KMS-11 (cell line): ENCODE measurements at regions not wholly inside any gene's neighbourhood (a gene's known extent, or its start where the extent isn't known, plus 50 kb on each side); places are given as distances from the start of the nearest gene placed in this dataset.

Experiments
- H2AFZ ChIP-seq: fragments of 200-600 bp; sonication (generic); 2 replicates; pipeline ENCODE4 v1.6.1; 2016; ENCODE audit warnings: antibody characterized with exemption, mixed run types, low read depth
- H3K27ac ChIP-seq: fragments of 200-600 bp; sonication (generic); 2 replicates; pipeline ENCODE4 v1.6.1; 2016; ENCODE audit warnings: mild to moderate bottlenecking, mixed run types
- H3K27me3 ChIP-seq: fragments of 200-600 bp; sonication (generic); 2 replicates; pipeline ENCODE4 v1.6.1; 2017; ENCODE audit warnings: mild to moderate bottlenecking, low read depth, mixed run types, moderate library complexity; ENCODE audit not compliant: insufficient read depth
- H3K36me3 ChIP-seq: fragments of 200-600 bp; sonication (generic); 2 replicates; pipeline ENCODE4 v1.6.1; 2017; ENCODE audit warnings: mild to moderate bottlenecking, mixed run types; ENCODE audit not compliant: insufficient read depth
- H3K4me1 ChIP-seq: fragments of 200-600 bp; sonication (generic); 2 replicates; pipeline ENCODE4 v1.6.1; 2016; ENCODE audit warnings: mild to moderate bottlenecking, low read depth, mixed run types; ENCODE audit not compliant: poor library complexity, severe bottlenecking
- H3K4me2 ChIP-seq: fragments of 200-600 bp; sonication (generic); 2 replicates; pipeline ENCODE4 v1.7.0; 2016; ENCODE audit warnings: mild to moderate bottlenecking, mixed run types
- H3K4me3 ChIP-seq: fragments of 200-600 bp; sonication (generic); IDR thresholded peaks from 2 replicates; pipeline ENCODE4 v1.6.1; 2017; ENCODE audit warnings: low read depth, low read length, mixed read lengths; ENCODE audit not compliant: insufficient read depth
- H3K79me2 ChIP-seq: fragments of 200-600 bp; sonication (generic); 2 replicates; pipeline ENCODE4 v1.6.1; 2016; ENCODE audit warnings: low read depth, mixed run types; ENCODE audit not compliant: insufficient read depth
- H3K9ac ChIP-seq: fragments of 200-600 bp; sonication (generic); 2 replicates; pipeline ENCODE4 v1.6.1; 2016; ENCODE audit warnings: mild to moderate bottlenecking, mixed run types
- H4K20me1 ChIP-seq: fragments of 200-600 bp; sonication (generic); 2 replicates; pipeline ENCODE4 v1.6.1; 2016; ENCODE audit warnings: mild to moderate bottlenecking, mixed run types; ENCODE audit not compliant: insufficient read depth
- CTCF ChIP-seq: fragments of 200-600 bp; sonication (generic); conservative IDR thresholded peaks from 2 replicates; pipeline ENCODE4 v1.6.1; 2017; ENCODE audit warnings: low read depth, mild to moderate bottlenecking, antibody characterized with exemption, low read length, moderate library complexity, mixed read lengths

- no peak overlapping the region for H3K4me3 ChIP-seq
- TF ChIP-seq CTCF = no peak
- no peak overlapping the region for H2AFZ ChIP-seq
- no peaks in the 10 kb centered on the region for H3K4me1 ChIP-seq
- H3K4me2 ChIP-seq = no peak overlapping the region
- no peaks in the 10 kb centered on the region for H3K79me2 ChIP-seq
- no peaks in the 10 kb centered on the region for H4K20me1 ChIP-seq
- no peaks in the 10 kb centered on the region; the same call in 1 of the 2 replicates for H3K27me3 ChIP-seq
- no peaks in the 10 kb centered on the region for H3K36me3 ChIP-seq
- H3K27ac ChIP-seq = no peak overlapping the region
- no peak overlapping the region for H3K9ac ChIP-seq
Measured at GRCh38 chr20:61052195-61052750, 199.8 kb upstream of the CDH4 start.

GRCh38 chr20:61052776-61053442, 199.2 kb upstream of the CDH4 start:
- no peak overlapping the region for H3K9ac ChIP-seq
- H3K36me3 ChIP-seq = no peaks in the 10 kb centered on the region
- no peak overlapping the region for H3K4me3 ChIP-seq
- no peaks in the 10 kb centered on the region for H4K20me1 ChIP-seq
- H3K4me2 ChIP-seq = no peak overlapping the region
- no peaks in the 10 kb centered on the region; the same call in 1 of the 2 replicates for H3K27me3 ChIP-seq
- TF ChIP-seq CTCF = no peak
- no peaks in the 10 kb centered on the region for H3K4me1 ChIP-seq
- H3K27ac ChIP-seq = no peak overlapping the region
- H3K79me2 ChIP-seq = no peaks in the 10 kb centered on the region
- no peak overlapping the region for H2AFZ ChIP-seq

- Histone ChIP-seq H4K20me1 (no peaks in the 10 kb centered on the region), H3K27me3 (no peaks in the 10 kb centered on the region; the same call in 1 of the 2 replicates), H3K36me3 (no peaks in the 10 kb centered on the region), H3K9ac (no peak overlapping the region), H3K27ac (no peak overlapping the region), H3K4me1 (no peaks in the 10 kb centered on the region), H3K79me2 (no peaks in the 10 kb centered on the region), H2AFZ (no peak overlapping the region), H3K4me2 (no peak overlapping the region), H3K4me3 (no peak overlapping the region)
- no peak for TF ChIP-seq CTCF
Measured at GRCh38 chr20:61053487-61053886, 198.6 kb upstream of the CDH4 start.

GRCh38 chr20:61053889-61054288, 198.2 kb upstream of the CDH4 start:
- Histone ChIP-seq H2AFZ (no peak overlapping the region), H3K4me1 (no peaks in the 10 kb centered on the region), H3K79me2 (no peaks in the 10 kb centered on the region), H3K4me3 (no peak overlapping the region), H3K36me3 (no peaks in the 10 kb centered on the region), H3K27ac (no peak overlapping the region), H3K9ac (no peak overlapping the region), H3K4me2 (no peak overlapping the region), H4K20me1 (no peaks in the 10 kb centered on the region), H3K27me3 (no peaks in the 10 kb centered on the region; the same call in 1 of the 2 replicates)
- TF ChIP-seq CTCF = no peak
